ENCODE measurements at regions not wholly inside any gene's neighbourhood (a gene's known extent, or its start where the extent isn't known, plus 50 kb on each side); places are given as distances from the start of the nearest gene placed in this dataset.

DNA sequence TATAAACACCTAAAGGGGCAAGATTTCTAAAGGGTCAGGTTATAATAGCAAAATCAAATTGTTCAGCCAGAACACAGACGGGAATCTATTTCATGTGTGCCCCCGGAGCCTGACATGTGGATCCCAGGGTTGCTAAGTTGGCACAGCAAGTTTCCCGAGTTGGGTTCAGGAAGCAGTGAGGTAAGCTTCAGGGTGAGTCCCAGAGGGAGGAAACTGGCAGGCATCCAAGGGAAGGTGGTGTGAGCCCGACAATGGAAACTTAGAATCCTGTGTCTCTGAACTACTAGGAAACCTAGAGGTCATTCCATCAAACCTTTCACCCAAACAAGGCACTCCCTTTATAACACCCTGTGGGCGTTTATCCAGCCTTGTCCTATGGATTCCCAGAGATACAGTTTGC lies 98.4 kb downstream of the ADRB2 start:
- 70% methylated on average over 5 of the region's 5 CpGs for WGBS (ENCODE audit: low lambda C conversion rate)
- H3K27ac ChIP-seq (ENCODE audit: low read depth in 2 of 2, low read length in 1 of 2), result no peak overlapping the region
- TF ChIP-seq YY1 (IDR thresholded peaks at IDR 0.05; ENCODE audit: low read depth) (no peak), USF1 (IDR thresholded peaks at IDR 0.05; ENCODE audit: borderline replicate concordance, low read depth) (no peak), SIN3A (IDR thresholded peaks at IDR 0.05; ENCODE audit: borderline replicate concordance, low read depth, low read length) (no peak), RXRA (IDR thresholded peaks at IDR 0.05; ENCODE audit: borderline replicate concordance, low read depth) (no peak), RFX5 (IDR thresholded peaks at IDR 0.05; ENCODE audit: low read length) (no peak), POLR2AphosphoS5 (IDR thresholded peaks at IDR 0.05; ENCODE audit: low read depth, low read length) (no peak), JUND (IDR thresholded peaks at IDR 0.05) (no peak)
- TF ChIP-seq, protein P1, sequence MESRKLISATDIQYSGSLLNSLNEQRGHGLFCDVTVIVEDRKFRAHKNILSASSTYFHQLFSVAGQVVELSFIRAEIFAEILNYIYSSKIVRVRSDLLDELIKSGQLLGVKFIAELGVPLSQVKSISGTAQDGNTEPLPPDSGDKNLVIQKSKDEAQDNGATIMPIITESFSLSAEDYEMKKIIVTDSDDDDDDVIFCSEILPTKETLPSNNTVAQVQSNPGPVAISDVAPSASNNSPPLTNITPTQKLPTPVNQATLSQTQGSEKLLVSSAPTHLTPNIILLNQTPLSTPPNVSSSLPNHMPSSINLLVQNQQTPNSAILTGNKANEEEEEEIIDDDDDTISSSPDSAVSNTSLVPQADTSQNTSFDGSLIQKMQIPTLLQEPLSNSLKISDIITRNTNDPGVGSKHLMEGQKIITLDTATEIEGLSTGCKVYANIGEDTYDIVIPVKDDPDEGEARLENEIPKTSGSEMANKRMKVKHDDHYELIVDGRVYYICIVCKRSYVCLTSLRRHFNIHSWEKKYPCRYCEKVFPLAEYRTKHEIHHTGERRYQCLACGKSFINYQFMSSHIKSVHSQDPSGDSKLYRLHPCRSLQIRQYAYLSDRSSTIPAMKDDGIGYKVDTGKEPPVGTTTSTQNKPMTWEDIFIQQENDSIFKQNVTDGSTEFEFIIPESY (IDR thresholded peaks at IDR 0.05; ENCODE audit: borderline replicate concordance, low read depth), result no peak
- TF ChIP-seq, protein P2, sequence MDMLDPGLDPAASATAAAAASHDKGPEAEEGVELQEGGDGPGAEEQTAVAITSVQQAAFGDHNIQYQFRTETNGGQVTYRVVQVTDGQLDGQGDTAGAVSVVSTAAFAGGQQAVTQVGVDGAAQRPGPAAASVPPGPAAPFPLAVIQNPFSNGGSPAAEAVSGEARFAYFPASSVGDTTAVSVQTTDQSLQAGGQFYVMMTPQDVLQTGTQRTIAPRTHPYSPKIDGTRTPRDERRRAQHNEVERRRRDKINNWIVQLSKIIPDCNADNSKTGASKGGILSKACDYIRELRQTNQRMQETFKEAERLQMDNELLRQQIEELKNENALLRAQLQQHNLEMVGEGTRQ (IDR thresholded peaks at IDR 0.05; ENCODE audit: borderline replicate concordance, low read depth, low read length), result no peak
- TF ChIP-seq, protein P3, sequence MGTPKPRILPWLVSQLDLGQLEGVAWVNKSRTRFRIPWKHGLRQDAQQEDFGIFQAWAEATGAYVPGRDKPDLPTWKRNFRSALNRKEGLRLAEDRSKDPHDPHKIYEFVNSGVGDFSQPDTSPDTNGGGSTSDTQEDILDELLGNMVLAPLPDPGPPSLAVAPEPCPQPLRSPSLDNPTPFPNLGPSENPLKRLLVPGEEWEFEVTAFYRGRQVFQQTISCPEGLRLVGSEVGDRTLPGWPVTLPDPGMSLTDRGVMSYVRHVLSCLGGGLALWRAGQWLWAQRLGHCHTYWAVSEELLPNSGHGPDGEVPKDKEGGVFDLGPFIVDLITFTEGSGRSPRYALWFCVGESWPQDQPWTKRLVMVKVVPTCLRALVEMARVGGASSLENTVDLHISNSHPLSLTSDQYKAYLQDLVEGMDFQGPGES (IDR thresholded peaks at IDR 0.05; ENCODE audit: low read depth, low read length), result no peak
- H3F3A ChIP-seq (replicated peaks; ENCODE audit: insufficient read depth), result no peaks in the 10 kb centered on the region
- H3K4me3 ChIP-seq (ENCODE audit: low read depth in 2 of 2, low read length in 1 of 2), result no peak overlapping the region
- ChIA-PET POLR2A (no interaction called here), CTCF (no interaction called here)
- no peak overlapping the region for H2AFZ ChIP-seq (ENCODE audit: low read depth)
- H3K4me2 ChIP-seq, result no peak overlapping the region
- no peaks in the 10 kb centered on the region for H3K9me3 ChIP-seq
- H3K4me1 ChIP-seq (ENCODE audit: control insufficient read depth in 1 of 2, insufficient read depth in 2 of 2, low read depth in 1 of 2, low read length in 1 of 2), result peaks cover 0 to 3% of the 10 kb centered on the region in 2 experiments; a peak in 1 of 4 replicates
- H3K9me2 ChIP-seq, result no peaks in the 10 kb centered on the region
- no peaks in the 10 kb centered on the region for H4K20me1 ChIP-seq (ENCODE audit: insufficient read depth)
- H3K36me3 ChIP-seq (replicated peaks in 1 of 2; ENCODE audit: control insufficient read depth in 1 of 2, insufficient read depth in 2 of 2, low read length in 1 of 2), result no peaks in the 10 kb centered on the region
- H3K27me3 ChIP-seq (ENCODE audit: insufficient read depth), result no peaks in the 10 kb centered on the region
- no peaks in the 10 kb centered on the region for H3K79me2 ChIP-seq (ENCODE audit: insufficient read depth)
- no peak for DNase-seq
- H3K9ac ChIP-seq, result no peak overlapping the region

GRCh38 chr5:148926207-148926606 lies 99.8 kb downstream of the ADRB2 start:
- Histone ChIP-seq H4K20me1 (ENCODE audit: insufficient read depth) (no peaks in the 10 kb centered on the region), H3K9me3 (no peaks in the 10 kb centered on the region), H3K4me3 (ENCODE audit: low read depth in 2 of 2, low read length in 1 of 2) (no peak overlapping the region), H3K36me3 (replicated peaks in 1 of 2; ENCODE audit: control insufficient read depth in 1 of 2, insufficient read depth in 2 of 2, low read length in 1 of 2) (no peaks in the 10 kb centered on the region), H3K27ac (ENCODE audit: low read depth in 2 of 2, low read length in 1 of 2) (no peak overlapping the region), H3K27me3 (ENCODE audit: insufficient read depth) (no peaks in the 10 kb centered on the region), H3K4me1 (ENCODE audit: control insufficient read depth in 1 of 2, insufficient read depth in 2 of 2, low read depth in 1 of 2, low read length in 1 of 2) (peaks cover 0 to 3% of the 10 kb centered on the region in 2 experiments; a peak in 1 of 4 replicates), H3K79me2 (ENCODE audit: insufficient read depth) (no peaks in the 10 kb centered on the region), H3K4me2 (no peak overlapping the region), H3K9me2 (no peaks in the 10 kb centered on the region), H2AFZ (ENCODE audit: low read depth) (no peak overlapping the region), H3K9ac (no peak overlapping the region), H3F3A (replicated peaks; ENCODE audit: insufficient read depth) (no peaks in the 10 kb centered on the region)
- CTCF ChIA-PET, result interaction anchor here (1.0 to 1.8 kb wide), 2 partner anchors 20 to 109 kb away, joined by 4 to 5 read pairs; no protein-coding TSS in a partner anchor
- DNase-seq, result no peak
- WGBS (ENCODE audit: low lambda C conversion rate), result 89% methylated on average over 5 of the region's 5 CpGs
- POLR2A ChIA-PET, result no interaction called here
- TF ChIP-seq EP300 (IDR thresholded peaks at IDR 0.05; ENCODE audit: borderline replicate concordance in 1 of 2, low read depth in 1 of 2, low read length in 1 of 2) (no peak), POLR2AphosphoS5 (IDR thresholded peaks at IDR 0.05; ENCODE audit: low read depth, low read length) (no peak), ELF1 (IDR thresholded peaks at IDR 0.05) (no peak), MXI1 (IDR thresholded peaks at IDR 0.05; ENCODE audit: low read depth, low read length) (no peak), FOXM1 (IDR thresholded peaks at IDR 0.05; ENCODE audit: low read depth) (no peak), FOSL2 (IDR thresholded peaks at IDR 0.05; ENCODE audit: borderline replicate concordance, low read depth) (no peak), REST (IDR thresholded peaks at IDR 0.05; ENCODE audit: low read depth, low read length) (no peak), YY1 (IDR thresholded peaks at IDR 0.05; ENCODE audit: low read depth) (no peak), NRF1 (IDR thresholded peaks at IDR 0.05; ENCODE audit: low read depth, low read length) (no peak), RFX5 (IDR thresholded peaks at IDR 0.05; ENCODE audit: low read length) (no peak)
- TF ChIP-seq, protein P2 (IDR thresholded peaks at IDR 0.05; ENCODE audit: borderline replicate concordance, low read depth, low read length), result no peak
